ENCODE measurements at regions not wholly inside any gene's neighbourhood (a gene's known extent, or its start where the extent isn't known, plus 50 kb on each side); places are given as distances from the start of the nearest gene placed in this dataset.

- H3K4me3 ChIP-seq (ENCODE audit: low read depth in 2 of 2, low read length in 1 of 2), result no peak overlapping the region
- TF ChIP-seq, protein P1, sequence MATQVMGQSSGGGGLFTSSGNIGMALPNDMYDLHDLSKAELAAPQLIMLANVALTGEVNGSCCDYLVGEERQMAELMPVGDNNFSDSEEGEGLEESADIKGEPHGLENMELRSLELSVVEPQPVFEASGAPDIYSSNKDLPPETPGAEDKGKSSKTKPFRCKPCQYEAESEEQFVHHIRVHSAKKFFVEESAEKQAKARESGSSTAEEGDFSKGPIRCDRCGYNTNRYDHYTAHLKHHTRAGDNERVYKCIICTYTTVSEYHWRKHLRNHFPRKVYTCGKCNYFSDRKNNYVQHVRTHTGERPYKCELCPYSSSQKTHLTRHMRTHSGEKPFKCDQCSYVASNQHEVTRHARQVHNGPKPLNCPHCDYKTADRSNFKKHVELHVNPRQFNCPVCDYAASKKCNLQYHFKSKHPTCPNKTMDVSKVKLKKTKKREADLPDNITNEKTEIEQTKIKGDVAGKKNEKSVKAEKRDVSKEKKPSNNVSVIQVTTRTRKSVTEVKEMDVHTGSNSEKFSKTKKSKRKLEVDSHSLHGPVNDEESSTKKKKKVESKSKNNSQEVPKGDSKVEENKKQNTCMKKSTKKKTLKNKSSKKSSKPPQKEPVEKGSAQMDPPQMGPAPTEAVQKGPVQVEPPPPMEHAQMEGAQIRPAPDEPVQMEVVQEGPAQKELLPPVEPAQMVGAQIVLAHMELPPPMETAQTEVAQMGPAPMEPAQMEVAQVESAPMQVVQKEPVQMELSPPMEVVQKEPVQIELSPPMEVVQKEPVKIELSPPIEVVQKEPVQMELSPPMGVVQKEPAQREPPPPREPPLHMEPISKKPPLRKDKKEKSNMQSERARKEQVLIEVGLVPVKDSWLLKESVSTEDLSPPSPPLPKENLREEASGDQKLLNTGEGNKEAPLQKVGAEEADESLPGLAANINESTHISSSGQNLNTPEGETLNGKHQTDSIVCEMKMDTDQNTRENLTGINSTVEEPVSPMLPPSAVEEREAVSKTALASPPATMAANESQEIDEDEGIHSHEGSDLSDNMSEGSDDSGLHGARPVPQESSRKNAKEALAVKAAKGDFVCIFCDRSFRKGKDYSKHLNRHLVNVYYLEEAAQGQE (IDR thresholded peaks at IDR 0.05; ENCODE audit: low read depth, low read length), result no peak
- TF ChIP-seq USF1 (IDR thresholded peaks at IDR 0.05; ENCODE audit: borderline replicate concordance, low read depth) (no peak), CTCF (IDR thresholded peaks at IDR 0.05) (no peak), GATA2 (CRISPR knock-in tag; IDR thresholded peaks at IDR 0.05) (no peak), SIN3A (IDR thresholded peaks at IDR 0.05; ENCODE audit: borderline replicate concordance, low read depth, low read length) (no peak), RCOR1 (IDR thresholded peaks at IDR 0.05; ENCODE audit: low read length) (no peak), RFX5 (IDR thresholded peaks at IDR 0.05; ENCODE audit: low read length) (no peak), CHD2 (IDR thresholded peaks at IDR 0.05; ENCODE audit: low read length, partially characterized antibody) (no peak), PBX3 (IDR thresholded peaks at IDR 0.05) (no peak), ZBTB33 (IDR thresholded peaks at IDR 0.05; ENCODE audit: borderline replicate concordance, low read depth) (no peak)
- TF ChIP-seq, protein P2, sequence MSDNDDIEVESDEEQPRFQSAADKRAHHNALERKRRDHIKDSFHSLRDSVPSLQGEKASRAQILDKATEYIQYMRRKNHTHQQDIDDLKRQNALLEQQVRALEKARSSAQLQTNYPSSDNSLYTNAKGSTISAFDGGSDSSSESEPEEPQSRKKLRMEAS (IDR thresholded peaks at IDR 0.05; ENCODE audit: low read depth), result no peak
- H3K79me2 ChIP-seq (ENCODE audit: insufficient read depth), result no peaks in the 10 kb centered on the region
- ChIA-PET POLR2A (no interaction called here), CTCF (no interaction called here)
- no peak for DNase-seq
- H3F3A ChIP-seq (replicated peaks; ENCODE audit: insufficient read depth), result no peaks in the 10 kb centered on the region
- no peaks in the 10 kb centered on the region for H3K9me3 ChIP-seq
- H3K4me2 ChIP-seq, result no peak overlapping the region
- no peak overlapping the region for H3K27ac ChIP-seq (ENCODE audit: low read depth in 2 of 2, low read length in 1 of 2)
- H3K9ac ChIP-seq, result no peak overlapping the region
- 55% methylated on average over 1 of the region's 1 CpG for WGBS (ENCODE audit: low lambda C conversion rate)
- H3K36me3 ChIP-seq (replicated peaks in 1 of 2; ENCODE audit: control insufficient read depth in 1 of 2, insufficient read depth in 2 of 2, low read length in 1 of 2), result no peaks in the 10 kb centered on the region
- no peaks in the 10 kb centered on the region for H3K4me1 ChIP-seq (ENCODE audit: control insufficient read depth in 1 of 2, insufficient read depth in 2 of 2, low read depth in 1 of 2, low read length in 1 of 2)
- no peaks in the 10 kb centered on the region for H3K9me2 ChIP-seq
- no peak overlapping the region for H2AFZ ChIP-seq (ENCODE audit: low read depth)
- no peaks in the 10 kb centered on the region for H3K27me3 ChIP-seq (ENCODE audit: insufficient read depth)
- no peaks in the 10 kb centered on the region for H4K20me1 ChIP-seq (ENCODE audit: insufficient read depth)
These were observed 1215.2 kb upstream of the TMEFF2 start for GRCh38 chr2:193409951-193410350.
